ENCODE measurements at regions not wholly inside any gene's neighbourhood (a gene's known extent, or its start where the extent isn't known, plus 50 kb on each side); places are given as distances from the start of the nearest gene placed in this dataset.

- H3K4me3 ChIP-seq (ENCODE audit: control insufficient read depth in 1 of 7, extremely low read depth in 1 of 7, insufficient read depth in 4 of 7, low read depth in 2 of 7, low read length in 6 of 7) = no peak overlapping the region
- DNase-seq = no peak
- no peaks in the 10 kb centered on the region for H3K36me3 ChIP-seq (ENCODE audit: control insufficient read depth in 4 of 4, insufficient read depth in 4 of 4, low read length in 3 of 4)
- CTCF ChIA-PET = interaction anchor here (0.8 to 1.2 kb wide), 3 partner anchors 11 to 13 kb away, joined by 3 to 5 read pairs (median 3); no protein-coding TSS in a partner anchor
- H3K4me1 ChIP-seq (ENCODE audit: control extremely low read depth in 1 of 4, control insufficient read depth in 4 of 4, insufficient read depth in 4 of 4, low read length in 3 of 4) = peaks cover 0 to 11% (median 10%) of the 10 kb centered on the region in 4 experiments
- no peak overlapping the region for H3K27ac ChIP-seq (ENCODE audit: insufficient read depth in 1 of 2, low read depth in 1 of 2, low read length in 2 of 2, poor library complexity in 1 of 2, severe bottlenecking in 2 of 2)
- H3K27me3 ChIP-seq (replicated peaks in 2 of 5; ENCODE audit: control insufficient read depth in 4 of 5, insufficient read depth in 5 of 5, low read length in 4 of 5) = no peaks in the 10 kb centered on the region
- POLR2A ChIA-PET = no interaction called here
- H3K9me3 ChIP-seq (ENCODE audit: control extremely low read depth in 1 of 5, control insufficient read depth in 4 of 5, insufficient read depth in 2 of 5, low read depth in 1 of 5, low read length in 4 of 5) = peaks cover 0 to under 1% (median 0%) of the 10 kb centered on the region in 5 experiments
- 92% methylated on average over 5 of the region's 5 CpGs for WGBS (ENCODE audit: insufficient coverage)
Observed at GRCh38 chr5:61262080-61262479, 70.0 kb upstream of the ZSWIM6 start.

GRCh38 chr5:61263072-61263471, 69.0 kb upstream of the ZSWIM6 start:
- Histone ChIP-seq H3K4me3 (ENCODE audit: control insufficient read depth in 1 of 7, extremely low read depth in 1 of 7, insufficient read depth in 4 of 7, low read depth in 2 of 7, low read length in 6 of 7) (no peak overlapping the region), H3K27me3 (replicated peaks in 2 of 5; ENCODE audit: control insufficient read depth in 4 of 5, insufficient read depth in 5 of 5, low read length in 4 of 5) (no peaks in the 10 kb centered on the region), H3K27ac (ENCODE audit: insufficient read depth in 1 of 2, low read depth in 1 of 2, low read length in 2 of 2, poor library complexity in 1 of 2, severe bottlenecking in 2 of 2) (no peak overlapping the region), H3K36me3 (ENCODE audit: control insufficient read depth in 4 of 4, insufficient read depth in 4 of 4, low read length in 3 of 4) (no peaks in the 10 kb centered on the region), H3K4me1 (ENCODE audit: control extremely low read depth in 1 of 4, control insufficient read depth in 4 of 4, insufficient read depth in 4 of 4, low read length in 3 of 4) (peaks cover 0 to 11% (median 10%) of the 10 kb centered on the region in 4 experiments), H3K9me3 (ENCODE audit: control extremely low read depth in 1 of 5, control insufficient read depth in 4 of 5, insufficient read depth in 2 of 5, low read depth in 1 of 5, low read length in 4 of 5) (peaks cover 0 to 2% (median 0%) of the 10 kb centered on the region in 5 experiments)
- ChIA-PET CTCF (interaction anchor here (1.3 kb wide), 1 partner anchor 10 kb away, joined by 3 read pairs; no protein-coding TSS in a partner anchor), POLR2A (interaction anchor here (0.6 to 0.9 kb wide), 2 partner anchors 106 to 1432 kb away, joined by 3 to 4 read pairs; no protein-coding TSS in a partner anchor)
- DNase-seq = no peak
- 94% methylated on average over 4 of the region's 6 CpGs for WGBS (ENCODE audit: insufficient coverage)

GRCh38 chr5:61263561-61264272, 68.3 kb upstream of the ZSWIM6 start:
- ChIA-PET CTCF (interaction anchor here (1.2 to 1.3 kb wide), 2 partner anchors 10 to 11 kb away, joined by 3 read pairs; no protein-coding TSS in a partner anchor), POLR2A (interaction anchor here (0.9 kb wide), 1 partner anchor 107 kb away, joined by 3 read pairs; no protein-coding TSS in a partner anchor)

GRCh38 chr5:61264273-61264661, 67.8 kb upstream of the ZSWIM6 start:
- Histone ChIP-seq H3K4me3 (ENCODE audit: control insufficient read depth in 1 of 7, extremely low read depth in 1 of 7, insufficient read depth in 4 of 7, low read depth in 2 of 7, low read length in 6 of 7) (no peak overlapping the region), H3K36me3 (ENCODE audit: control insufficient read depth in 4 of 4, insufficient read depth in 4 of 4, low read length in 3 of 4) (no peaks in the 10 kb centered on the region), H3K27ac (ENCODE audit: insufficient read depth in 1 of 2, low read depth in 1 of 2, low read length in 2 of 2, poor library complexity in 1 of 2, severe bottlenecking in 2 of 2) (no peak overlapping the region), H3K9me3 (ENCODE audit: control extremely low read depth in 1 of 5, control insufficient read depth in 4 of 5, insufficient read depth in 2 of 5, low read depth in 1 of 5, low read length in 4 of 5) (peaks cover 0 to 2% (median 0%) of the 10 kb centered on the region in 5 experiments), H3K4me1 (ENCODE audit: control extremely low read depth in 1 of 4, control insufficient read depth in 4 of 4, insufficient read depth in 4 of 4, low read length in 3 of 4) (peaks cover 0 to 14% (median 10%) of the 10 kb centered on the region in 4 experiments), H3K27me3 (replicated peaks in 2 of 5; ENCODE audit: control insufficient read depth in 4 of 5, insufficient read depth in 5 of 5, low read length in 4 of 5) (no peaks in the 10 kb centered on the region)
- DNase-seq = peak in 1 of 3 donors; percentile 24
- ChIA-PET POLR2A (no interaction called here), CTCF (interaction anchor here (1.0 to 1.2 kb wide), 2 partner anchors 9 to 66 kb away, joined by 3 read pairs; no protein-coding TSS in a partner anchor)
- 50% methylated on average over 1 of the region's 4 CpGs for WGBS (ENCODE audit: insufficient coverage)

More at GRCh38 chr5:61263561-61264272, 68.3 kb upstream of the ZSWIM6 start:
- Histone ChIP-seq H3K9me3 (ENCODE audit: control extremely low read depth in 1 of 5, control insufficient read depth in 4 of 5, insufficient read depth in 2 of 5, low read depth in 1 of 5, low read length in 4 of 5) (peaks cover 0 to 2% (median 0%) of the 10 kb centered on the region in 5 experiments), H3K27ac (ENCODE audit: insufficient read depth in 1 of 2, low read depth in 1 of 2, low read length in 2 of 2, poor library complexity in 1 of 2, severe bottlenecking in 2 of 2) (no peak overlapping the region), H3K27me3 (replicated peaks in 2 of 5; ENCODE audit: control insufficient read depth in 4 of 5, insufficient read depth in 5 of 5, low read length in 4 of 5) (no peaks in the 10 kb centered on the region), H3K4me3 (ENCODE audit: control insufficient read depth in 1 of 7, extremely low read depth in 1 of 7, insufficient read depth in 4 of 7, low read depth in 2 of 7, low read length in 6 of 7) (no peak overlapping the region), H3K36me3 (ENCODE audit: control insufficient read depth in 4 of 4, insufficient read depth in 4 of 4, low read length in 3 of 4) (no peaks in the 10 kb centered on the region), H3K4me1 (ENCODE audit: control extremely low read depth in 1 of 4, control insufficient read depth in 4 of 4, insufficient read depth in 4 of 4, low read length in 3 of 4) (peaks cover 0 to 13% (median 10%) of the 10 kb centered on the region in 4 experiments)
- WGBS (ENCODE audit: insufficient coverage) = 36% methylated on average over 8 of the region's 11 CpGs
- peak in 2 of 3 donors; percentile 18 to 26 for DNase-seq

GRCh38 chr5:61267116-61267515, 64.9 kb upstream of the ZSWIM6 start:
- Histone ChIP-seq H3K4me3 (ENCODE audit: control insufficient read depth in 1 of 7, extremely low read depth in 1 of 7, insufficient read depth in 4 of 7, low read depth in 2 of 7, low read length in 6 of 7) (no peak overlapping the region), H3K9me3 (ENCODE audit: control extremely low read depth in 1 of 5, control insufficient read depth in 4 of 5, insufficient read depth in 2 of 5, low read depth in 1 of 5, low read length in 4 of 5) (peaks cover 0 to 2% (median 0%) of the 10 kb centered on the region in 5 experiments), H3K4me1 (ENCODE audit: control extremely low read depth in 1 of 4, control insufficient read depth in 4 of 4, insufficient read depth in 4 of 4, low read length in 3 of 4) (peaks cover 0 to 14% (median 10%) of the 10 kb centered on the region in 4 experiments), H3K36me3 (ENCODE audit: control insufficient read depth in 4 of 4, insufficient read depth in 4 of 4, low read length in 3 of 4) (no peaks in the 10 kb centered on the region), H3K27me3 (replicated peaks in 2 of 5; ENCODE audit: control insufficient read depth in 4 of 5, insufficient read depth in 5 of 5, low read length in 4 of 5) (no peaks in the 10 kb centered on the region), H3K27ac (ENCODE audit: insufficient read depth in 1 of 2, low read depth in 1 of 2, low read length in 2 of 2, poor library complexity in 1 of 2, severe bottlenecking in 2 of 2) (no peak overlapping the region)
- DNase-seq = peak in 2 of 3 donors; percentile 60 to 78
- ChIA-PET POLR2A (interaction anchor here (0.5 to 1.2 kb wide), 3 partner anchors 11 to 108 kb away, joined by 3 read pairs; no protein-coding TSS in a partner anchor), CTCF (interaction anchor here (1.2 to 1.8 kb wide), 5 partner anchors 15 to 67 kb away, joined by 3 to 4 read pairs (median 3); no protein-coding TSS in a partner anchor)
- WGBS (ENCODE audit: insufficient coverage) = no CpG with 5 or more reads among the region's 4 CpGs

- CTCF ChIA-PET = interaction anchor here (1.3 to 1.8 kb wide), 2 partner anchors 61 to 63 kb away, joined by 3 to 4 read pairs; partner anchors contain the start of gene ZSWIM6
- no peak for DNase-seq
- Histone ChIP-seq H3K27me3 (replicated peaks in 2 of 5; ENCODE audit: control insufficient read depth in 4 of 5, insufficient read depth in 5 of 5, low read length in 4 of 5) (no peaks in the 10 kb centered on the region), H3K9me3 (ENCODE audit: control extremely low read depth in 1 of 5, control insufficient read depth in 4 of 5, insufficient read depth in 2 of 5, low read depth in 1 of 5, low read length in 4 of 5) (peaks cover 0 to 2% (median 0%) of the 10 kb centered on the region in 5 experiments), H3K4me3 (ENCODE audit: control insufficient read depth in 1 of 7, extremely low read depth in 1 of 7, insufficient read depth in 4 of 7, low read depth in 2 of 7, low read length in 6 of 7) (no peak overlapping the region), H3K27ac (ENCODE audit: insufficient read depth in 1 of 2, low read depth in 1 of 2, low read length in 2 of 2, poor library complexity in 1 of 2, severe bottlenecking in 2 of 2) (no peak overlapping the region), H3K36me3 (ENCODE audit: control insufficient read depth in 4 of 4, insufficient read depth in 4 of 4, low read length in 3 of 4) (no peaks in the 10 kb centered on the region), H3K4me1 (ENCODE audit: control extremely low read depth in 1 of 4, control insufficient read depth in 4 of 4, insufficient read depth in 4 of 4, low read length in 3 of 4) (peaks cover 0 to 15% (median 7%) of the 10 kb centered on the region in 4 experiments)
- POLR2A ChIA-PET = interaction anchor here (1.2 kb wide), 1 partner anchor 20 kb away, joined by 3 read pairs; no protein-coding TSS in a partner anchor
- WGBS (ENCODE audit: insufficient coverage) = no CpG with 5 or more reads among the region's 2 CpGs
Observed at GRCh38 chr5:61268871-61269270, 63.2 kb upstream of the ZSWIM6 start.
